H1 (cell line): ENCODE measurements at regions not wholly inside any gene's neighbourhood (a gene's known extent, or its start where the extent isn't known, plus 50 kb on each side); places are given as distances from the start of the nearest gene placed in this dataset.

ENCODE experiments used
- CTCF ChIA-PET: fragments of 300-600 bp; sonication (Branson Sonifier 250); formaldehyde crosslinking; loops from one replicate; lab custom pipeline; 2021; ENCODE audit not compliant: partially characterized antibody; lab: Charles Lee
- POLR2A ChIA-PET: fragments of 300-600 bp; sonication (Branson Sonifier 250); formaldehyde crosslinking; loops from one replicate; lab custom pipeline; 2021; ENCODE audit warnings: inconsistent platforms; ENCODE audit not compliant: partially characterized antibody; lab: Charles Lee
- DNase-seq, 2 experiments: peaks; one replicate each; pipeline versions ENCODE4 v3.0.0 to v3.0.0-alpha.2; 2010 to 2022; ENCODE audit warnings: low spot score in 2 of 2, low read depth in 1 of 2, mixed read lengths in 1 of 2
- FAIRE-seq: peaks from 2 replicates; lab custom pipeline; 2011; peaks lifted over from hg19 to GRCh38; lab: Jason Lieb, UNC
- H2AFZ ChIP-seq: 2 replicates; pipeline ENCODE4 v1.8.1; 2012; ENCODE audit warnings: low read length, inconsistent platforms
- H2AK5ac ChIP-seq: 2 replicates; pipeline ENCODE4 v1.6.1; 2013; ENCODE audit warnings: low read depth, low read length
- H2BK120ac ChIP-seq: replicated peaks from 2 replicates; pipeline ENCODE3; 2013; ENCODE audit warnings: low read depth, low read length, inconsistent platforms
- H2BK12ac ChIP-seq: 2 replicates; pipeline ENCODE4 v1.6.1; 2013; ENCODE audit warnings: low read depth, low read length
- H2BK15ac ChIP-seq: 2 replicates; pipeline ENCODE4 v1.6.1; 2013; ENCODE audit warnings: low read length
- H2BK20ac ChIP-seq: 2 replicates; pipeline ENCODE4 v1.6.1; 2013; ENCODE audit warnings: low read length
- H2BK5ac ChIP-seq: 2 replicates; pipeline ENCODE4 v1.6.1; 2013; ENCODE audit warnings: low read depth, low read length
- H3K14ac ChIP-seq: 2 replicates; pipeline ENCODE4 v1.6.1; 2013; ENCODE audit warnings: inconsistent platforms; ENCODE audit not compliant: insufficient read length
- H3K18ac ChIP-seq: 2 replicates; pipeline ENCODE4 v1.6.1; 2013; ENCODE audit warnings: low read length; ENCODE audit errors: extremely low read depth
- H3K23ac ChIP-seq: 2 replicates; pipeline ENCODE4 v1.6.1; 2013; ENCODE audit warnings: inconsistent platforms; ENCODE audit not compliant: insufficient read length
- H3K23me2 ChIP-seq: 2 replicates; pipeline ENCODE4 v1.6.1; 2013; ENCODE audit warnings: low read depth, low read length
- H3K27ac ChIP-seq: 2 replicates; pipeline ENCODE4 v1.6.1; 2011; ENCODE audit warnings: low read depth, low read length, inconsistent platforms
- H3K27me3 ChIP-seq, 4 experiments: replicated peaks in 1 of 4; 1 replicate in 1 of 4; 2 replicates in 3 of 4; pipeline versions ENCODE4 v1.6.1 to v1.8.1; 2011 to 2013; ENCODE audit warnings: low read length in 3 of 4, mild to moderate bottlenecking in 3 of 4, inconsistent platforms in 2 of 4, mixed read lengths in 2 of 4, moderate library complexity in 1 of 4; ENCODE audit not compliant: control insufficient read depth in 3 of 4, insufficient read depth in 3 of 4; ENCODE audit errors: extremely low read depth in 1 of 4
- H3K36me3 ChIP-seq, 4 experiments: 2 replicates each; pipeline versions ENCODE4 v1.6.1 to v1.8.1; 2011 to 2013; ENCODE audit warnings: mild to moderate bottlenecking in 4 of 4, low read length in 3 of 4, moderate library complexity in 2 of 4, control low read depth in 1 of 4, inconsistent platforms in 1 of 4; ENCODE audit not compliant: insufficient read depth in 4 of 4, control insufficient read depth in 2 of 4
- H3K4ac ChIP-seq: replicated peaks from 2 replicates; pipeline ENCODE3; 2013; ENCODE audit warnings: low read length, low read depth, mixed read lengths, inconsistent platforms; ENCODE audit not compliant: insufficient read length
- H3K4me1 ChIP-seq, 4 experiments: replicated peaks in 1 of 4; 1 replicate in 1 of 4; 2 replicates in 3 of 4; pipeline versions ENCODE4 v1.6.1 to v1.8.1; 2011 to 2013; ENCODE audit warnings: low read length in 3 of 4, inconsistent platforms in 2 of 4, mixed read lengths in 1 of 4; ENCODE audit not compliant: insufficient read depth in 4 of 4, control insufficient read depth in 3 of 4
- H3K4me2 ChIP-seq, 2 experiments: 2 replicates each; pipeline versions ENCODE4 v1.6.1 to v1.8.1; 2011 to 2013; ENCODE audit warnings: low read depth in 2 of 2, low read length in 2 of 2, control low read depth in 1 of 2, inconsistent platforms in 1 of 2, mild to moderate bottlenecking in 1 of 2; ENCODE audit not compliant: insufficient read depth in 1 of 2
- H3K4me3 ChIP-seq, 4 experiments: fragments of 200-600, 300-600 bp in 1 of 4; sonication (generic), shearing (Covaris generic), sonication (Bioruptor Twin) in 1 of 4; 2 replicates each; pipeline versions ENCODE4 v1.5.1 to v1.8.1; 2011 to 2016; ENCODE audit warnings: low read length in 4 of 4, low read depth in 3 of 4, control low read depth in 2 of 4, inconsistent platforms in 2 of 4, mild to moderate bottlenecking in 2 of 4, mixed read lengths in 1 of 4, moderate library complexity in 1 of 4; ENCODE audit not compliant: insufficient read depth in 2 of 4; ENCODE audit errors: extremely low read depth in 1 of 4
- H3K56ac ChIP-seq: replicated peaks from 2 replicates; pipeline ENCODE3; 2013; ENCODE audit warnings: low read depth, mild to moderate bottlenecking, mixed read lengths, low read length, inconsistent platforms; ENCODE audit not compliant: insufficient read length
- H3K79me1 ChIP-seq: 2 replicates; pipeline ENCODE4 v1.6.1; 2013; ENCODE audit warnings: low read depth, low read length, control low read depth
- H3K79me2 ChIP-seq, 2 experiments: 2 replicates each; pipeline versions ENCODE4 v1.6.1 to v1.8.1; 2012 to 2013; ENCODE audit warnings: low read length in 2 of 2, mild to moderate bottlenecking in 2 of 2, inconsistent platforms in 1 of 2; ENCODE audit not compliant: insufficient read depth in 2 of 2, control insufficient read depth in 1 of 2
- H3K9ac ChIP-seq, 4 experiments: replicated peaks in 1 of 4; 1 replicate in 1 of 4; 2 replicates in 3 of 4; pipeline versions ENCODE4 v1.6.1 to v1.8.1; 2011 to 2013; ENCODE audit warnings: low read depth in 3 of 4, low read length in 3 of 4, control low read depth in 2 of 4, mild to moderate bottlenecking in 2 of 4, moderate library complexity in 2 of 4, inconsistent platforms in 1 of 4; ENCODE audit errors: extremely low read depth in 1 of 4
- H3K9me3 ChIP-seq, 2 experiments: 2 replicates each; pipeline versions ENCODE4 v1.6.1 to v1.8.1; 2012 to 2013; ENCODE audit warnings: mild to moderate bottlenecking in 2 of 2, moderate library complexity in 2 of 2, control low read depth in 1 of 2, inconsistent platforms in 1 of 2, low read depth in 1 of 2, low read length in 1 of 2, mixed read lengths in 1 of 2; ENCODE audit not compliant: insufficient read depth in 2 of 2
- H4K20me1 ChIP-seq, 2 experiments: replicated peaks in 1 of 2; 2 replicates each; pipeline versions ENCODE3 to v1.8.1; 2011 to 2013; ENCODE audit warnings: inconsistent platforms in 2 of 2, low read length in 2 of 2, mild to moderate bottlenecking in 1 of 2; ENCODE audit not compliant: insufficient read depth in 2 of 2, control insufficient read depth in 1 of 2
- H4K5ac ChIP-seq: 2 replicates; pipeline ENCODE4 v1.6.1; 2013; ENCODE audit warnings: low read length, low read depth, mixed read lengths, inconsistent platforms; ENCODE audit not compliant: insufficient read length
- H4K8ac ChIP-seq: 2 replicates; pipeline ENCODE4 v1.8.0; 2013; ENCODE audit warnings: mild to moderate bottlenecking, moderate library complexity, low read length, inconsistent platforms; ENCODE audit not compliant: insufficient read depth; ENCODE audit errors: extremely low read depth
- H4K91ac ChIP-seq: replicated peaks from 2 replicates; pipeline ENCODE3; 2013; ENCODE audit warnings: low read length, mixed read lengths, inconsistent platforms; ENCODE audit not compliant: insufficient read length
- CTBP2 ChIP-seq: IDR thresholded peaks from 2 replicates; pipeline ENCODE4 v1.7.0; 2011; ENCODE audit warnings: borderline replicate concordance, mild to moderate bottlenecking, moderate library complexity, mixed read lengths, low read length; ENCODE audit not compliant: insufficient read depth, insufficient read length
- WGBS, 2 experiments: shearing (Covaris generic) in 1 of 2; methylation state at CpG; one replicate each; pipeline versions ENCODE4 v1.1.6 to v1.1.7; 2013 to 2015; ENCODE audit warnings: low lambda C conversion rate in 2 of 2, mixed read lengths in 2 of 2, inconsistent platforms in 1 of 2, low coverage in 1 of 2, missing lambda C conversion rate in 1 of 2; ENCODE audit not compliant: insufficient replicate concordance in 2 of 2, insufficient coverage in 1 of 2, insufficient read length in 1 of 2; ENCODE audit errors: extremely low coverage in 1 of 2, missing lambda C conversion rate in 1 of 2; 5-methylcytosine and 5-hydroxymethylcytosine counted together

DNA sequence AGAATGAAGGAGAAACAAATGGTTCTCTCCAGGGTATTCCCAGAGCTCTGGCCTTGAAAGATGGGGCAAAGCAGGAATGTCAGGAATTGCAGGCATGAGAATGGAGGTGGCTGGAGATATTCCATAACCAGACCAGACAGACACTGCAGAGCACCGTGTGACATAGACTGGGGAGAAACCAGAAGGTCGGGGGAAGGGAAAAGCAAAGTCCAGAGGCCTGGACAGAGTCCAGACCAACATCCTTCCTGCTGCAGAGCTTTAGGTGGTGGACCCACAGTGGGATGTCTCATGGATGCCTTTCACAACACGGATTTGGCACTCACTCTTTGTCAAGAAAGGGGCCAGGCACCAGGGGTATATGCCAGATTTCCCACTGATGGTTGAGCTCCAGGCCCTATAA, 177.2 kb upstream of the INHBA start:
- Histone ChIP-seq H2BK12ac (no peak overlapping the region), H3K27me3 (no peaks in the 10 kb centered on the region), H3K4me3 (no peak overlapping the region), H3K23me2 (no peaks in the 10 kb centered on the region), H4K20me1 (no peaks in the 10 kb centered on the region), H4K91ac (no peak overlapping the region), H3K4ac (no peak overlapping the region), H2BK5ac (no peak overlapping the region), H3K9ac (no peak overlapping the region), H3K56ac (no peak overlapping the region), H3K14ac (no peak overlapping the region), H3K36me3 (no peaks in the 10 kb centered on the region), H3K4me2 (no peak overlapping the region), H3K18ac (no peak overlapping the region), H2AFZ (no peak overlapping the region), H2BK15ac (no peak overlapping the region), H4K5ac (no peak overlapping the region), H3K9me3 (no peaks in the 10 kb centered on the region), H3K23ac (no peak overlapping the region), H3K4me1 (peaks cover 0 to 4% (median 0%) of the 10 kb centered on the region in 4 experiments; a peak in 1 of 7 replicates), H3K79me1 (no peaks in the 10 kb centered on the region), H2BK120ac (no peak overlapping the region), H2BK20ac (no peak overlapping the region), H2AK5ac (no peak overlapping the region), H3K79me2 (no peaks in the 10 kb centered on the region), H4K8ac (no peak overlapping the region), H3K27ac (no peak overlapping the region)
- 87% methylated on average over 3 of the region's 3 CpGs; no CpG with 5 or more reads in 1 of the 2 experiments for WGBS, 2 experiments
- FAIRE-seq (no peak), DNase-seq (no peak)
- ChIA-PET CTCF (no interaction called here), POLR2A (no interaction called here)
- no peak for TF ChIP-seq CTBP2
